ENCODE measurements at regions not wholly inside any gene's neighbourhood (a gene's known extent, or its start where the extent isn't known, plus 50 kb on each side); places are given as distances from the start of the nearest gene placed in this dataset.

- Mint-ChIP-seq H3K27me3 (ENCODE audit: unreplicated experiment) (peaks cover 2% of the 10 kb centered on the region), H3K36me3 (ENCODE audit: low read depth, unreplicated experiment) (no peaks in the 10 kb centered on the region), H3K4me3 (ENCODE audit: unreplicated experiment) (no peak overlapping the region), H3K9me3 (ENCODE audit: unreplicated experiment) (no peaks in the 10 kb centered on the region), H3K4me1 (ENCODE audit: unreplicated experiment) (peaks cover 5% of the 10 kb centered on the region), H3K27ac (ENCODE audit: unreplicated experiment) (no peak overlapping the region)
- TF ChIP-seq CTCF (IDR thresholded peaks at IDR 0.05; ENCODE audit: unreplicated experiment) = no peak
- no peak for DNase-seq (ENCODE audit: low spot score)
Observed at GRCh38 chr1:243931957-243932356, 81.9 kb upstream of the AKT3 start.

- Mint-ChIP-seq H3K4me3 (ENCODE audit: unreplicated experiment) (no peak overlapping the region), H3K27ac (ENCODE audit: unreplicated experiment) (no peak overlapping the region), H3K27me3 (ENCODE audit: unreplicated experiment) (peaks cover 2% of the 10 kb centered on the region), H3K4me1 (ENCODE audit: unreplicated experiment) (peaks cover 5% of the 10 kb centered on the region), H3K36me3 (ENCODE audit: low read depth, unreplicated experiment) (no peaks in the 10 kb centered on the region), H3K9me3 (ENCODE audit: unreplicated experiment) (no peaks in the 10 kb centered on the region)
- no peak for DNase-seq (ENCODE audit: low spot score)
- no peak for TF ChIP-seq CTCF (IDR thresholded peaks at IDR 0.05; ENCODE audit: unreplicated experiment)
Observed at GRCh38 chr1:243930822-243931671, 81.0 kb upstream of the AKT3 start.

- Mint-ChIP-seq H3K27ac (ENCODE audit: unreplicated experiment) (no peak overlapping the region), H3K4me1 (ENCODE audit: unreplicated experiment) (peaks cover 22% of the 10 kb centered on the region), H3K27me3 (ENCODE audit: unreplicated experiment) (peaks cover 5% of the 10 kb centered on the region), H3K9me3 (ENCODE audit: unreplicated experiment) (no peaks in the 10 kb centered on the region), H3K4me3 (ENCODE audit: unreplicated experiment) (no peak overlapping the region), H3K36me3 (ENCODE audit: low read depth, unreplicated experiment) (no peaks in the 10 kb centered on the region)
- TF ChIP-seq CTCF (IDR thresholded peaks at IDR 0.05; ENCODE audit: unreplicated experiment) = no peak
- no peak for DNase-seq (ENCODE audit: low spot score)
Observed at GRCh38 chr1:243927381-243927780, 77.3 kb upstream of the AKT3 start.

GRCh38 chr1:243926803-243927245 lies 76.8 kb upstream of the AKT3 start:
- H3K27me3 Mint-ChIP-seq (ENCODE audit: unreplicated experiment) = peaks cover 6% of the 10 kb centered on the region
- no peak overlapping the region for H3K27ac Mint-ChIP-seq (ENCODE audit: unreplicated experiment)
- H3K4me1 Mint-ChIP-seq (ENCODE audit: unreplicated experiment) = peaks cover 22% of the 10 kb centered on the region
- H3K9me3 Mint-ChIP-seq (ENCODE audit: unreplicated experiment) = no peaks in the 10 kb centered on the region
- H3K36me3 Mint-ChIP-seq (ENCODE audit: low read depth, unreplicated experiment) = no peaks in the 10 kb centered on the region
- H3K4me3 Mint-ChIP-seq (ENCODE audit: unreplicated experiment) = no peak overlapping the region
- no peak for DNase-seq (ENCODE audit: low spot score)
- TF ChIP-seq CTCF (IDR thresholded peaks at IDR 0.05; ENCODE audit: unreplicated experiment) = no peak

- no peak for TF ChIP-seq CTCF (IDR thresholded peaks at IDR 0.05; ENCODE audit: unreplicated experiment)
- Mint-ChIP-seq H3K9me3 (ENCODE audit: unreplicated experiment) (no peaks in the 10 kb centered on the region), H3K4me3 (ENCODE audit: unreplicated experiment) (no peak overlapping the region), H3K27me3 (ENCODE audit: unreplicated experiment) (peaks cover 6% of the 10 kb centered on the region), H3K36me3 (ENCODE audit: low read depth, unreplicated experiment) (no peaks in the 10 kb centered on the region), H3K27ac (ENCODE audit: unreplicated experiment) (no peak overlapping the region), H3K4me1 (ENCODE audit: unreplicated experiment) (peaks cover 22% of the 10 kb centered on the region)
- DNase-seq (ENCODE audit: low spot score) = no peak
Observed at GRCh38 chr1:243926299-243926698, 76.3 kb upstream of the AKT3 start.
